Activated CD4-positive, alpha-beta T cell treated with anti-CD3 and anti-CD28 coated beads for 36 hours (primary cell): ENCODE measurements at regions not wholly inside any gene's neighbourhood (a gene's known extent, or its start where the extent isn't known, plus 50 kb on each side); places are given as distances from the start of the nearest gene placed in this dataset.
"Not testable (repeated sequence)": the region's sequence is repeated elsewhere in the genome, so short reads cannot be mapped to it uniquely, and the experiment has no call there.

Experiments
- ATAC-seq: fragments of 200-7000 bp; cut with Tn5 transposase; one replicate; pipeline ENCODE4 v1.10.0; 2021; ENCODE audit warnings: mild to moderate bottlenecking, moderate library complexity
- CTCF ChIA-PET: fragments of 350-600 bp; sonication (Branson Sonifier 250); formaldehyde crosslinking; loops from one replicate; lab custom pipeline; 2021; ENCODE audit warnings: antibody characterized with exemption; lab: Charles Lee
- POLR2A ChIA-PET: fragments of 350-600 bp; sonication (Branson Sonifier 250); formaldehyde crosslinking; loops from one replicate; lab custom pipeline; 2021; ENCODE audit warnings: antibody characterized with exemption, inconsistent platforms; lab: Charles Lee
- DNase-seq: peaks from one replicate; pipeline ENCODE4 v3.0.0-alpha.2; 2020
- H3K27ac Mint-ChIP-seq: one replicate; pipeline ENCODE4 v1.8.0; 2021; ENCODE audit warnings: mixed read lengths
- H3K27me3 Mint-ChIP-seq: one replicate; pipeline ENCODE4 v1.8.0; 2021; ENCODE audit warnings: mixed read lengths
- H3K36me3 Mint-ChIP-seq: one replicate; pipeline ENCODE4 v1.8.0; 2021; ENCODE audit warnings: low read depth, mixed read lengths
- H3K4me1 Mint-ChIP-seq: one replicate; pipeline ENCODE4 v1.8.0; 2021; ENCODE audit warnings: mixed read lengths
- H3K4me3 Mint-ChIP-seq: one replicate; pipeline ENCODE4 v1.8.0; 2021; ENCODE audit warnings: mild to moderate bottlenecking, moderate library complexity, mixed read lengths
- H3K9me3 Mint-ChIP-seq: one replicate; pipeline ENCODE4 v1.8.0; 2021; ENCODE audit warnings: low read depth, mixed read lengths
- intact Hi-C, 2 experiments: fragments of 100-400 bp; cut with DNase I in 1 of 2; cut with micrococcal nuclease in 1 of 2; formaldehyde crosslinking; loops; one replicate each; pipeline versions ENCODE4 v1.14.2 to v1.15.1; 2022 to 2024; cut with DNase I, micrococcal nuclease

- CTCF ChIA-PET: no interaction called here
- H3K9me3 Mint-ChIP-seq: no peaks in the 10 kb centered on the region
These were observed 167.3 kb upstream of the SPRY1 start for GRCh38 chr4:123229286-123229685.

DNA sequence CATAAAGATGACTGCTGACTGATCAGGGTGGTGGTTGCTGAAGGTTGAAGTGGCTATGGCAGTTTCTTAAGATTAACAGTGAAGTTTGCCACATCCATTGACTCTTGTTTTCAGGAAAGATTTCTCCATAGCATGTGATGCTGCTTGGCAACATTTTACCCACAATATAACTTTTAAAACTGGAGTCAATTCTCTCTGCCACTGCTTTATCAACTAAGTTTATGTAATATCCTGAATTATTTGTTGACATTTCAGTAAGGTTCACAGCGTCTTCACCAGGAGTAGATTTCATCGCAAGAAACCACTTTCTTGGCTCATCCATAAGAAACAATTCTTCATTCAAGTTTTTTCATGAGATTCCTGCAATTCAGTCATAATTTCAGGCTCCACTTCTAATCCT lies 166.5 kb upstream of the SPRY1 start:
- POLR2A ChIA-PET: no interaction called here
- ATAC-seq (no peak), DNase-seq (no peak)
- Mint-ChIP-seq H3K9me3 (no peaks in the 10 kb centered on the region), H3K27ac (no peak overlapping the region), H3K4me1 (no peaks in the 10 kb centered on the region), H3K27me3 (no peaks in the 10 kb centered on the region), H3K36me3 (peaks cover 23% of the 10 kb centered on the region), H3K4me3 (no peak overlapping the region)
- intact Hi-C loops: no loop called here
- CTCF ChIA-PET: no interaction called here

More at GRCh38 chr4:123229286-123229685, 167.3 kb upstream of the SPRY1 start:
- POLR2A ChIA-PET: no interaction called here
- DNase-seq: no peak
- H3K27me3 Mint-ChIP-seq: no peaks in the 10 kb centered on the region
- H3K27ac Mint-ChIP-seq: no peak overlapping the region
- no peak for ATAC-seq
- intact Hi-C loops: no loop called here
- H3K36me3 Mint-ChIP-seq: peaks cover 27% of the 10 kb centered on the region
- H3K4me3 Mint-ChIP-seq: no peak overlapping the region
- H3K4me1 Mint-ChIP-seq: no peaks in the 10 kb centered on the region

- no peaks in the 10 kb centered on the region for H3K27me3 Mint-ChIP-seq
These were observed 164.2 kb upstream of the SPRY1 start for GRCh38 chr4:123232439-123232838.

DNA sequence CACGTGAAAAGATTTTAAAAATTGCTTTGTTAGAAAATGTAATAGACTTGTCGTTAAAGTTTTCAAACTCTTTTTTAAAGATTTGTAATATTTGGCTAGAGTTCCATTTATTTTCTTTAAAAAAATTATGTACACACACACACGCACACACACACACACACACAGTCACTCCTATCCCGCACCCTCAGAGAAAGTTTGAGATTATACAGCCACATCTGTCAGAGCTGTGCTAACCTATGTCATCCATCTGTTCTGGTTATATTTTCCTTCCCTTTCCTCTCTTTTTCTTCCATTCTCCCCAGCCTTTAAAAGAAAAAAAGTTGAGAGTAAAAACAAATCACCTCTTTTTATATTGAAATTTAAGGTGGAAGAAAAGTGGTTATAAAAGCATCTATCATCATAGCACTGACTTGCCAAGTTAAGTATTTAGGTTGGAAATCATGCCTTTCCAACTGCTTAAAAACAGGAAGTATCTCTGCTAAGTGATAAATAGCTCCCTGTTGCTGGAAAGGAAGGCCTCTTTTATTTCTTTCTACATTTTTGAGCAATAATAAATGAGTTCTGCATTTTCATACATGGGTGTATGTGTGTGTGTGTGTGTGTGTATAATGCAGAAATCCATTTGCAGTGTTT lies 163.3 kb upstream of the SPRY1 start:
- H3K4me3 Mint-ChIP-seq: no peak overlapping the region
- CTCF ChIA-PET: no interaction called here
- intact Hi-C loops: no loop called here
- H3K27ac Mint-ChIP-seq: no peak overlapping the region
- no peaks in the 10 kb centered on the region for H3K27me3 Mint-ChIP-seq
- no peak for ATAC-seq
- H3K36me3 Mint-ChIP-seq: peaks cover 30% of the 10 kb centered on the region
- H3K9me3 Mint-ChIP-seq: peaks cover 2% of the 10 kb centered on the region
- H3K4me1 Mint-ChIP-seq: no peaks in the 10 kb centered on the region
- DNase-seq: no peak
- POLR2A ChIA-PET: interaction anchor here (0.6 kb wide), 1 partner anchor 13 kb away, joined by 5 read pairs; no protein-coding TSS in a partner anchor

More at GRCh38 chr4:123232439-123232838, 164.2 kb upstream of the SPRY1 start:
- DNase-seq: no peak
- ChIA-PET CTCF (no interaction called here), POLR2A (no interaction called here)
- ATAC-seq: no peak
- intact Hi-C loops: no loop called here
- H3K36me3 Mint-ChIP-seq: peaks cover 30% of the 10 kb centered on the region
- peaks cover 2% of the 10 kb centered on the region for H3K9me3 Mint-ChIP-seq
- no peak overlapping the region for H3K27ac Mint-ChIP-seq
- no peaks in the 10 kb centered on the region for H3K4me1 Mint-ChIP-seq
- no peak overlapping the region for H3K4me3 Mint-ChIP-seq

GRCh38 chr4:123234955-123235354 lies 161.6 kb upstream of the SPRY1 start:
- peaks cover 28% of the 10 kb centered on the region for H3K36me3 Mint-ChIP-seq
- H3K9me3 Mint-ChIP-seq: peaks cover 9% of the 10 kb centered on the region
- H3K27me3 Mint-ChIP-seq: no peaks in the 10 kb centered on the region
- no peaks in the 10 kb centered on the region for H3K4me1 Mint-ChIP-seq
- no peak overlapping the region for H3K4me3 Mint-ChIP-seq
- CTCF ChIA-PET: no interaction called here
- POLR2A ChIA-PET: no interaction called here
- H3K27ac Mint-ChIP-seq: no peak overlapping the region
- ATAC-seq (no peak), DNase-seq (no peak)
- intact Hi-C loops: no loop called here

GRCh38 chr4:123235431-123235830 lies 161.2 kb upstream of the SPRY1 start:
- Mint-ChIP-seq H3K27me3 (no peaks in the 10 kb centered on the region), H3K4me3 (no peak overlapping the region), H3K36me3 (peaks cover 23% of the 10 kb centered on the region), H3K27ac (no peak overlapping the region), H3K4me1 (no peaks in the 10 kb centered on the region), H3K9me3 (peaks cover 14% of the 10 kb centered on the region)
- DNase-seq (no peak), ATAC-seq (no peak)
- intact Hi-C loops: no loop called here
- ChIA-PET CTCF (no interaction called here), POLR2A (no interaction called here)

GRCh38 chr4:123236606-123237005 lies 160.0 kb upstream of the SPRY1 start:
- CTCF ChIA-PET: no interaction called here
- intact Hi-C loops: no loop called here
- Mint-ChIP-seq H3K4me1 (no peaks in the 10 kb centered on the region), H3K36me3 (peaks cover 16% of the 10 kb centered on the region), H3K4me3 (no peak overlapping the region), H3K27ac (no peak overlapping the region), H3K9me3 (peaks cover 16% of the 10 kb centered on the region), H3K27me3 (no peaks in the 10 kb centered on the region)
- POLR2A ChIA-PET: interaction anchor here (0.8 kb wide), 1 partner anchor 499 kb away, joined by 4 read pairs; no protein-coding TSS in a partner anchor
- ATAC-seq: no peak
- DNase-seq: no peak

- H3K4me3 Mint-ChIP-seq, DNase-seq, H3K4me1 Mint-ChIP-seq, POLR2A ChIA-PET, CTCF ChIA-PET, H3K27ac Mint-ChIP-seq, ATAC-seq, intact Hi-C loops, H3K27me3 Mint-ChIP-seq: not testable (repeated sequence)
- peaks cover 22% of the 10 kb centered on the region for H3K9me3 Mint-ChIP-seq
- H3K36me3 Mint-ChIP-seq: peaks cover 12% of the 10 kb centered on the region
These were observed 156.3 kb upstream of the SPRY1 start for GRCh38 chr4:123240286-123240685.

DNA sequence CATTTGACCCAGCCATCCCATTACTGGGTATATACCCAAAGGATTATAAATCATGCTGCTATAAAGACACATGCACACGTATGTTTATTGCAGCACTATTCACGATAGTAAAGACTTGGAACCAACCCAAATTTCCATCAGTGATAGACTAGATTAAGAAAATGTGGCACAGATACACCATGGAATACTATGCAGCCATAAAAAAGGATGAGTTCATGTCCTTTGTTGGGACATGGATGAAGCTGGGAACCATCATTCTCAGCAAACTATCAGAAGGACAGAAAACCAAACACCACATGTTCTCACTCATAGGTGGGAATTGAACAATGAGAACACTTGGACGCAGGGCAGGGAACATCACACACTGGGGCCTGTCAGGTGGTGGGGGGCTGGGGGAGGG lies 153.4 kb upstream of the SPRY1 start:
- DNase-seq, H3K4me3 Mint-ChIP-seq, CTCF ChIA-PET, H3K27ac Mint-ChIP-seq, ATAC-seq, H3K27me3 Mint-ChIP-seq, H3K4me1 Mint-ChIP-seq, H3K36me3 Mint-ChIP-seq, intact Hi-C loops: not testable (repeated sequence)
- peaks cover 19% of the 10 kb centered on the region for H3K9me3 Mint-ChIP-seq
- POLR2A ChIA-PET: interaction anchor here (0.6 kb wide), 1 partner anchor 151 kb away, joined by 3 read pairs; no protein-coding TSS in a partner anchor

- H3K36me3 Mint-ChIP-seq: peaks cover 4% of the 10 kb centered on the region
- no peaks in the 10 kb centered on the region for H3K4me1 Mint-ChIP-seq
- no peak overlapping the region for H3K27ac Mint-ChIP-seq
- no peaks in the 10 kb centered on the region for H3K27me3 Mint-ChIP-seq
- DNase-seq (no peak), ATAC-seq (no peak)
- ChIA-PET CTCF (no interaction called here), POLR2A (no interaction called here)
- H3K4me3 Mint-ChIP-seq: no peak overlapping the region
- H3K9me3 Mint-ChIP-seq: peaks cover 15% of the 10 kb centered on the region
- intact Hi-C loops: no loop called here
These were observed 152.5 kb upstream of the SPRY1 start for GRCh38 chr4:123244137-123244536.

GRCh38 chr4:123246085-123246484 lies 150.5 kb upstream of the SPRY1 start:
- no peaks in the 10 kb centered on the region for H3K4me1 Mint-ChIP-seq
- H3K27ac Mint-ChIP-seq: no peak overlapping the region
- H3K9me3 Mint-ChIP-seq: peaks cover 7% of the 10 kb centered on the region
- H3K27me3 Mint-ChIP-seq: no peaks in the 10 kb centered on the region
- CTCF ChIA-PET: no interaction called here
- H3K4me3 Mint-ChIP-seq: no peak overlapping the region
- DNase-seq: no peak
- intact Hi-C loops: no loop called here
- peaks cover 2% of the 10 kb centered on the region for H3K36me3 Mint-ChIP-seq
- POLR2A ChIA-PET: no interaction called here
- ATAC-seq: no peak

DNA sequence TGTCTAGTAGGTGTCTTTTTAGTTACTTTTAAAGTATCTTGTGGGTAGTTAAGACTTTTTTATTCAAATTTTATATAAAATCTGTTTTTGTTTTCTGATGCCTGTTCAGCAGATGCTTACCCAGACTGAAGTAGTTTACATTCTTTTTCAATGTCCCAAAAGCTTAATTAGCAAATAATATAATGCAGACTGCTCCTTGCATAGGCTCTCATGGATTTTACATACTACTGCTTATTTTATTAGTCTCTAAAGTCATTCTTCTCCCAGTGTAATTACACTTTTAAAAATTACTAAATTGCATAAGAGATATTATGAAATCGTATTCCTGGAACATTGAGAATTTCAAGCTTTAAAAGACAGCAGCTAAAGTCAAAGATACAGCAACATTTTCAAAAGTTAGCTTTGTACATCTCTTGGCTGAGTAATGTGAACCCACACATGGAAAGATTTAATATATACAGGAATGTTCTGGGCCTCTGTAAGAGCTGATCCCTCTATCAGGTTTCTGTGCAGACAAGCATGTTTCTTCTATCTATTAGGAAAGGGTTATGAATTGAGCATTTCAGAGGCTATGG lies 148.4 kb upstream of the SPRY1 start:
- Mint-ChIP-seq H3K4me1 (no peaks in the 10 kb centered on the region), H3K27me3 (no peaks in the 10 kb centered on the region), H3K36me3 (no peaks in the 10 kb centered on the region), H3K4me3 (no peak overlapping the region), H3K9me3 (no peaks in the 10 kb centered on the region), H3K27ac (no peak overlapping the region)
- ChIA-PET POLR2A (no interaction called here), CTCF (interaction anchor here (0.6 to 0.7 kb wide), 2 partner anchors 67 to 394 kb away, joined by 3 read pairs; no protein-coding TSS in a partner anchor)
- no peak for DNase-seq
- ATAC-seq: no peak
- intact Hi-C loops: no loop called here
